AG08395 (cell line): ENCODE measurements at regions not wholly inside any gene's neighbourhood (a gene's known extent, or its start where the extent isn't known, plus 50 kb on each side); places are given as distances from the start of the nearest gene placed in this dataset.
"Not testable (repeated sequence)": the region's sequence is repeated elsewhere in the genome, so short reads cannot be mapped to it uniquely, and the experiment has no call there.

Experiments used
- DNase-seq: peaks from one replicate; pipeline ENCODE4 v3.0.0; 2012; ENCODE audit warnings: mixed read lengths, low spot score

GRCh38 chr6:75031102-75031501 lies 174.8 kb downstream of the COL12A1 start:
- DNase-seq, result not testable (repeated sequence)

- DNase-seq, result no peak
These were observed 176.5 kb downstream of the COL12A1 start for GRCh38 chr6:75029333-75029732.

GRCh38 chr6:75025371-75025770 lies 180.5 kb downstream of the COL12A1 start:
- DNase-seq, result no peak

GRCh38 chr6:75024828-75025227 lies 181.0 kb downstream of the COL12A1 start:
- no peak for DNase-seq

GRCh38 chr6:75023634-75024033 lies 182.2 kb downstream of the COL12A1 start:
- DNase-seq, result no peak

GRCh38 chr6:75020971-75021370 lies 184.9 kb downstream of the COL12A1 start:
- no peak for DNase-seq

GRCh38 chr6:75020376-75020775 lies 185.5 kb downstream of the COL12A1 start:
- no peak for DNase-seq

GRCh38 chr6:75012018-75012417 lies 193.8 kb downstream of the COL12A1 start:
- peak; percentile 9 for DNase-seq

GRCh38 chr6:75003984-75004383 lies 201.9 kb downstream of the COL12A1 start:
- DNase-seq, result not testable (repeated sequence)

GRCh38 chr6:74997646-74998045 lies 208.2 kb downstream of the COL12A1 start:
- DNase-seq, result no peak

GRCh38 chr6:74993136-74993535 lies 212.7 kb downstream of the COL12A1 start:
- no peak for DNase-seq

- peak; percentile 18 for DNase-seq
These were observed 214.1 kb downstream of the COL12A1 start for GRCh38 chr6:74991573-74992332.

- no peak for DNase-seq
These were observed 226.6 kb downstream of the COL12A1 start for GRCh38 chr6:74979065-74979766.

GRCh38 chr6:74976701-74977100 lies 229.2 kb downstream of the COL12A1 start:
- no peak for DNase-seq

- no peak for DNase-seq
These were observed 229.8 kb downstream of the COL12A1 start for GRCh38 chr6:74976026-74976425.

- DNase-seq, result no peak
These were observed 232.3 kb downstream of the COL12A1 start for GRCh38 chr6:74973591-74973990.

GRCh38 chr6:74971633-74972032 lies 234.2 kb downstream of the COL12A1 start:
- peak; percentile 12 for DNase-seq

GRCh38 chr6:74969591-74970267 lies 236.1 kb downstream of the COL12A1 start:
- DNase-seq, result no peak

GRCh38 chr6:74967821-74968220 lies 238.0 kb downstream of the COL12A1 start:
- DNase-seq, result no peak

- DNase-seq, result no peak
These were observed 239.1 kb downstream of the COL12A1 start for GRCh38 chr6:74966712-74967111.

GRCh38 chr6:74964871-74965441 lies 240.9 kb downstream of the COL12A1 start:
- DNase-seq, result no peak

- no peak for DNase-seq
These were observed 249.1 kb downstream of the COL12A1 start for GRCh38 chr6:74956559-74957428.
